GM21360 (cell line): ENCODE measurements at regions not wholly inside any gene's neighbourhood (a gene's known extent, or its start where the extent isn't known, plus 50 kb on each side); places are given as distances from the start of the nearest gene placed in this dataset.

ENCODE experiments used
- ATAC-seq: cut with Tn5 transposase; IDR thresholded peaks from one replicate; pipeline ENCODE4 v1.9.1; 2021; ENCODE audit warnings: mild to moderate bottlenecking, moderate library complexity; ENCODE audit not compliant: unreplicated experiment

- no peak for ATAC-seq
Measured at GRCh38 chr2:128490321-128490720, 171.7 kb upstream of the HS6ST1 start.

- ATAC-seq, result no peak
Measured at GRCh38 chr2:128490881-128491691, 172.4 kb upstream of the HS6ST1 start.

GRCh38 chr2:128491692-128492244 is 173.1 kb upstream of the HS6ST1 start:
- ATAC-seq, result no peak

GRCh38 chr2:128492966-128493811 is 174.5 kb upstream of the HS6ST1 start:
- ATAC-seq, result no peak

DNA sequence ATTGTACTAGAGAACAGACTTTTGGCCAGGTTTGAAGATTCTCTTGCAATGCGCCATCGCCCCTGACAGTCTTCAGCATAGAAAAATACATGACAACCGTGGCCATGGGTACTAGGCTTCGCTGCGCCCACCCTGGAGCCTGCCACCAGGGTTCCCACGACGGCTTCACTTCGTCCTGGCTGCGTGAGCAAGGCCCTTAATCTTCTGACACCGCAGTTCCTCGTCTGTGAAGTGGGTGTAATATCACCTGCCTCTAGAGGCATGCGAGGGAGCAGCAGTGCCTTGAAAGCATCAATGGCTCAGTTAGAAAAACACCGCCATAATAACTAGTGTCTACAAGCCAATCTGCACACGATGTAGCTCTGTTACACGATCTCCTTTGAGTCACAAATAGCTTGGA is 175.2 kb upstream of the HS6ST1 start:
- no peak for ATAC-seq

- no peak for ATAC-seq
Measured at GRCh38 chr2:128494307-128494639, 175.6 kb upstream of the HS6ST1 start.

- ATAC-seq, result no peak
Measured at GRCh38 chr2:128494640-128495321, 176.1 kb upstream of the HS6ST1 start.

GRCh38 chr2:128495996-128496547 is 177.4 kb upstream of the HS6ST1 start:
- no peak for ATAC-seq

GRCh38 chr2:128496700-128497099 is 178.0 kb upstream of the HS6ST1 start:
- no peak for ATAC-seq

DNA sequence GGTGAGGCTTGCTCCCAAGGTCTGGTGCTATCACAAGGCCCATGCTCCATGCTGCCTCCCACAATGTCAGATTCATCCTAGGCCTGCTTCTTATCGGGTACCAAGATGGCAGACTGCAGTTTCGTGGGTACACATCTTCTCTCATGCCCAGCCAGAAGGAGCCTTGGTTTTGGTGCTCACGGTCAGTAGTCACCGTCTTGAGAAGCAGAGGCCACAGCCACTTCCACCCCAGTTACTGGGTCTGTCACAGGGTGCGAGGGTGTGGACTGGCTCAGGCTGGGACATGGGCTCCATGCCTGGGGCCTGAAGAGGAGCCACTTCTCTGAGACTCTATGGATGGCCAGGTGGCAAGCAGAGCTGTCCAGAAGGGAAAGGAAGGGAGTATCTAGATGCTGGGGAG is 178.8 kb upstream of the HS6ST1 start:
- no peak for ATAC-seq

DNA sequence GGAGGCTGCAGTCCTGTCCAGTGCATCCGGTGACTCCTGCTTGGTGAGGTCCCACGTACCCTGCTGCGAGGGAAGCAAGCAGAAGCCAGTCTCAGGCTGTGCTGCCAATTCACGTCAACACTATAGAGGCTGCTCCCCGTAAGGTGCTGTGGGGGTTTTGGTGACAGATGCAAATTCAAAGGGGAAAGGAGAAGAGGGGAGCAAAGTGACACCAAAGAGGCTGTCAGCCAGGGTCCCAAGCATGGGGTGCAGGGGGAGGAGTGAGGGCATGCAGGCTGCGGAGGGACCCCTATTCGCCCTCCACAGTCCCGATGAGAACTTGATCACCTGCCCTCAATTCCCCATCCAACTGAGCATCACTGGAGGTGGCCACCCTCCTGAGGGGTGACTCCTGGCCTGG is 179.4 kb upstream of the HS6ST1 start:
- ATAC-seq, result no peak

- no peak for ATAC-seq
Measured at GRCh38 chr2:128498589-128498988, 179.9 kb upstream of the HS6ST1 start.

- no peak for ATAC-seq
Measured at GRCh38 chr2:128499367-128500137, 180.9 kb upstream of the HS6ST1 start.

DNA sequence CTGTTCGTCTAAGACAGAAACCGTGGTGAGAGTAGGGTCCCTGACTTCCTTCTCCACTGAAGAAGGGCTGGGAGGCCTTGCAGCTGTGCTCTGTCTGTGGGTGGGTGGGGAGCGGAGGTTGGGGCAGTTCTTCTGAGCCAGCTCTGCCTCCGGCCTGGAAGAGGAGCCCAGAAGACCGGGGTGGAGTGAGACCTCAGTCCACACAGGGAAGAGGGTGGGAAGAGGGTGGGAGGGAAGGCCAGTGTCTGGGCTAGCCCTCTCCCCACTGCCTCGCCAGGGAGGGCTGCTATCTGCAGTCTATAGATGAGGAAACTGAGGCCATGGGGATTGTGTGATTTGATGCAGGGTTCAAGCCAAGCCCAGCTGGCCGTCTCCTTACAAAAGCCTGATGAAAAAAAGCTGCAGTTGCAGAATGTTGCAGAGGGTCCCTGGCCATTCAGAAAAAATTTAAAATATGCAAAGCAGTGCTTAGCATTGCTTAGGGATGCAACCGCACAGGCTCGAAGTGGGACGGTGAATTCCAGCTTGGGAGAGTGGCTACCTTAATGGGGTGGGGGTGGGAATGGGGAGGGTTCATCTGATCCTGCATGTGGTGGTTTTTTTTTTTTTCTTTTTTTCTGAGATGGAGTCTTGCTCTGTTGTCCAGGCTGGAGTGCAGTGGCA is 181.6 kb upstream of the HS6ST1 start:
- ATAC-seq, result no peak

DNA sequence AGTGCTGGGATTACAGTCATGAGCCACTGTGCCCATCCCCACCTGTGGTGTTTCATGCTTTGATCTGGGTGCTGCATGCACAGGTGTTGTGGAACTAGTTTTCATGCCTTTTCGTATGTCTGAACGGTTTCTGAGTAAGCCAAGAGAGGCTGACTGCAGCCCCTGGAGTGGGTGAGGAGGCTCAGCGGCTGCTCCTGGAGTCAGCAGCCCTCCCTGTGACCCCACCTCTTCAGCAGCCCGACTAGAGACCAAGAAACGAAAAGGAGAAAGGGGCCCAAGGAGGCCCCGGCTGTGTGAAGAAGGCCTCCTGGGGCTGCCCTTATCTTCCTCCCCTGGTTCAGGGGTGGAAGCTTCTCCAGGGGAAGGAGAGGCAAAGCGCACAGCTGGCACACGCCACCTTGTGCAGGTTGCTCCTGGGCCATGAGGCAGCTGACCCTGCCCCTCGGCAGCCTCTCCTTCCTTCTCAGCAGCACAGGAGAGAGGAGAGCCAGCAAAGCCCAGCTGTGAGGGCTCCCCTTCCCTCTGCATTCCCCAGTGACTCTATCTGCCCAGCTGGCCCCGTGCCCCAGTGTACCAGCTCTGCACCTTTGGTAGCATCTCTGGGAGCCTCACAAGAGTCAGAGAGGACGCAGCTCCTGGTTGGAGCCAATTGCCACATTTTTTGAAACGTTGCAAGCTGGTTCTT is 182.5 kb upstream of the HS6ST1 start:
- no peak for ATAC-seq

- ATAC-seq, result no peak
Measured at GRCh38 chr2:128501700-128502099, 183.0 kb upstream of the HS6ST1 start.

DNA sequence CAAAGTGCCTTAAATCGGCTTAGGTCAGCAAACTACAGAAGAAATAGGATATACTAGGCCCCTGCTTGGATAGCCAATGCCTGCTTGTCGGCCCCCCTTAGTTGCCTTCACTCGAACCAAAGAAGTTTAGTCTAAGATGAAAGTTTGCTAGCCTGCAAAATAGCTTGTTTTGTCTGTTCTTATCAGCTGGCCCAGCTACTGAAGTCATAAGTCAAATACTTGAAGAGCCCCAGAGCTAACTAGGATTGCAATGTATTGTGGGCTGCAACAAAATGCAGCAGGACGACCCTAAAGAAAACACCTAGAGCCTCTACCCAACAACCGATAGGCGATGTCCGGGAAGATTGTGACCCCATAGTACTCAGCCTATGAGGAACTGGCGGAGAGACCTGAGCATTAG is 183.5 kb upstream of the HS6ST1 start:
- no peak for ATAC-seq

- ATAC-seq, result no peak
Measured at GRCh38 chr2:128502638-128503246, 184.1 kb upstream of the HS6ST1 start.
